Erythroblast (primary cell): ENCODE measurements at regions not wholly inside any gene's neighbourhood (a gene's known extent, or its start where the extent isn't known, plus 50 kb on each side); places are given as distances from the start of the nearest gene placed in this dataset.

Source experiments
- GATA1 ChIP-seq: IDR thresholded peaks from 2 replicates; pipeline ENCODE4 v1.6.1; 2011; ENCODE audit warnings: low read depth, mild to moderate bottlenecking, control low read depth, low read length, moderate library complexity
- POLR2A ChIP-seq: IDR thresholded peaks from 2 replicates; pipeline ENCODE4 v1.6.1; 2011; ENCODE audit warnings: mild to moderate bottlenecking, low read length

- no peak for TF ChIP-seq POLR2A
- TF ChIP-seq GATA1: no peak
These were observed 1116.0 kb downstream of the BRD1 start for GRCh38 chr22:48711669-48712068.
